Subcutaneous abdominal adipose tissue (tissue), 5 donors: ENCODE measurements at regions not wholly inside any gene's neighbourhood (a gene's known extent, or its start where the extent isn't known, plus 50 kb on each side); places are given as distances from the start of the nearest gene placed in this dataset.

ENCODE experiments used
- H3K27ac ChIP-seq: one replicate; pipeline ENCODE4 v1.7.0; 2013; ENCODE audit warnings: low read depth, mild to moderate bottlenecking, inconsistent platforms, low read length, moderate library complexity
- H3K27me3 ChIP-seq, 5 donors: one replicate each; pipeline ENCODE4 v1.7.0; 2013; ENCODE audit warnings: low read length in 5 of 5, inconsistent platforms in 1 of 5; ENCODE audit not compliant: control insufficient read depth in 5 of 5, insufficient read depth in 4 of 5
- H3K36me3 ChIP-seq, 5 donors: one replicate each; pipeline ENCODE4 v1.7.0; 2013; ENCODE audit warnings: low read length in 5 of 5; ENCODE audit not compliant: control insufficient read depth in 5 of 5, insufficient read depth in 5 of 5
- H3K4me1 ChIP-seq, 5 donors: one replicate each; pipeline ENCODE4 v1.7.0; 2013; ENCODE audit warnings: low read length in 5 of 5, mild to moderate bottlenecking in 3 of 5, moderate library complexity in 1 of 5; ENCODE audit not compliant: control insufficient read depth in 5 of 5, insufficient read depth in 5 of 5
- H3K4me3 ChIP-seq, 5 donors: one replicate each; pipeline ENCODE4 v1.7.0; 2013; ENCODE audit warnings: low read length in 5 of 5, low read depth in 1 of 5
- H3K9ac ChIP-seq, 5 donors: one replicate each; pipeline ENCODE4 v1.7.0; 2013; ENCODE audit warnings: low read length in 5 of 5, mild to moderate bottlenecking in 4 of 5, moderate library complexity in 3 of 5
- H3K9me3 ChIP-seq, 5 donors: one replicate each; pipeline ENCODE4 v1.7.0; 2013; ENCODE audit warnings: low read length in 5 of 5; ENCODE audit not compliant: control insufficient read depth in 5 of 5
- donor health status: healthy.
- donor health status: healthy.
- donor health status: healthy.
- donor health status: healthy.
- donor health status: healthy.

DNA sequence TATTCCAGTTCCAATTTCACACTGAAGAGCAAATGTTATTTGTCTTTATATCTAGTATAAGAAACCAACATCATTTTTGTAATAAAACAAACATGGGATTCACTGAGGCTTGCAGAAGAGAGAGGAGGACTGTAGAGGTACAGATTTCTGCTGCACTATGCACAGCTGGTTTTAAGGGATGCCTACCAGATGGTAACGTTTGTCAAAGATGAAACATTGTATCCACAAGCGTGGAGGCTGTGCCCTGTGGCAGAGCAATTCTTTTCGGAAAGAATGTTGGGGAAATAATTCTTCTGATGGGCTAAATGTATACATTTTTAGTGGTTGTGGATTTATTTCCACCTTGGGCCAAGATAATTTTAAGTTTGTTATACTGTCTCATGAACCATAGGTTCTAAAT is 272.4 kb downstream of the DUSP10 start:
- Histone ChIP-seq H3K4me3 (no peak overlapping the region), H3K36me3 (no peaks in the 10 kb centered on the region), H3K27me3 (peaks cover 0 to 3% (median 0%) of the 10 kb centered on the region in 5 donors), H3K27ac (no peak overlapping the region), H3K9ac (no peak overlapping the region), H3K9me3 (peaks cover 0 to 6% (median 0%) of the 10 kb centered on the region in 5 donors), H3K4me1 (no peaks in the 10 kb centered on the region)

GRCh38 chr1:221470000-221470698 is 271.7 kb downstream of the DUSP10 start:
- H3K36me3 ChIP-seq: no peaks in the 10 kb centered on the region
- peaks cover 0 to 6% (median 0%) of the 10 kb centered on the region in 5 donors for H3K9me3 ChIP-seq
- no peak overlapping the region for H3K4me3 ChIP-seq
- peaks cover 0 to 3% (median 0%) of the 10 kb centered on the region in 5 donors for H3K27me3 ChIP-seq
- H3K4me1 ChIP-seq: no peaks in the 10 kb centered on the region
- no peak overlapping the region for H3K9ac ChIP-seq
- no peak overlapping the region for H3K27ac ChIP-seq

DNA sequence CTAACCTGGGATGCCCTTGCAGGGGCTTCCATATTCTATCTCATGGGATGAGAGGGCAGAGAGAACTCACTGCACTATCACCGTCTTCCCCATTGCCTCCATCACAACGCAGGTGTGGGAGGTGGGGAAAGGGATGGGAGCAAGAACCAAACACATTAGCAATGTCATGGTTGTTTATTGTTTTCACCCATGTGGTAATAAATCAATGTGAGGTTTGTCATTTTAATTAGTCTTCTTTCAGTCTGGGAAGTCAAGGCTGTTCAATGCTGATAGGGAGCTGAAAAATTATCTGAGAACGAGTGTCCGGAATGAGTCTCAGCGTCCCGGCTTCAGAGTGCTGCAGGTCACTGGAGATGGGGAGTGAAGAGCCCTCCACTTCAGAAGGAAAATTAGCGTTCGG is 268.5 kb downstream of the DUSP10 start:
- Histone ChIP-seq H3K4me1 (no peaks in the 10 kb centered on the region), H3K36me3 (no peaks in the 10 kb centered on the region), H3K4me3 (no peak overlapping the region), H3K27me3 (peaks cover 0 to 3% (median 0%) of the 10 kb centered on the region in 5 donors), H3K9me3 (peaks cover 0 to 2% (median 0%) of the 10 kb centered on the region in 5 donors), H3K27ac (no peak overlapping the region), H3K9ac (no peak overlapping the region)

DNA sequence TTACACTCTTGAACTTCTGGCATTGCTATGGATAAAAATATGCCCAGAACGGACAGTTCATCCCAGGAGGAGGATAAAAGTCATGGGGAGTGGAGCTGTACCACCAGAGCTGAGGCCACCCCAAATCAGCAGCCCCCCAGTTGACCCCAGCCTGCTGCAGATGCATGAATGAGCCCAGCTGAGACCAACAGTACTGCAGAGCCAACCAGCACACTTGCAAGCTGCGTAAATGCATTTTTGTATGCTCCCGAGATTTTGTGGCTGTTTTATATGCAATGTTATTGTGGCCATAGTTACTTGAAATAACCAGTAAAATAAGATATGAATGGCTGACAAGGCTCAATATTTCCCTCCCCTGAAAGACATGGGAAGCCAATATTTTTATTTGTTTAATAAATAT is 264.6 kb downstream of the DUSP10 start:
- no peak overlapping the region for H3K9ac ChIP-seq
- no peaks in the 10 kb centered on the region for H3K36me3 ChIP-seq
- no peak overlapping the region for H3K27ac ChIP-seq
- no peak overlapping the region for H3K4me3 ChIP-seq
- no peaks in the 10 kb centered on the region for H3K4me1 ChIP-seq
- H3K9me3 ChIP-seq: no peaks in the 10 kb centered on the region
- H3K27me3 ChIP-seq: no peaks in the 10 kb centered on the region

GRCh38 chr1:221478050-221478949 is 263.6 kb downstream of the DUSP10 start:
- H3K9me3 ChIP-seq: no peaks in the 10 kb centered on the region
- no peak overlapping the region for H3K9ac ChIP-seq
- no peaks in the 10 kb centered on the region for H3K4me1 ChIP-seq
- no peak overlapping the region for H3K27ac ChIP-seq
- no peaks in the 10 kb centered on the region for H3K27me3 ChIP-seq
- no peaks in the 10 kb centered on the region for H3K36me3 ChIP-seq
- no peak overlapping the region for H3K4me3 ChIP-seq

GRCh38 chr1:221487781-221488524 is 253.9 kb downstream of the DUSP10 start:
- Histone ChIP-seq H3K9ac (no peak overlapping the region), H3K27me3 (no peaks in the 10 kb centered on the region), H3K4me3 (no peak overlapping the region), H3K9me3 (no peaks in the 10 kb centered on the region), H3K36me3 (no peaks in the 10 kb centered on the region), H3K27ac (no peak overlapping the region), H3K4me1 (no peaks in the 10 kb centered on the region)

- H3K27me3 ChIP-seq: no peaks in the 10 kb centered on the region
- no peaks in the 10 kb centered on the region for H3K36me3 ChIP-seq
- H3K27ac ChIP-seq: no peak overlapping the region
- H3K9me3 ChIP-seq: no peaks in the 10 kb centered on the region
- no peaks in the 10 kb centered on the region for H3K4me1 ChIP-seq
- no peak overlapping the region for H3K9ac ChIP-seq
- no peak overlapping the region for H3K4me3 ChIP-seq
These were observed 253.3 kb downstream of the DUSP10 start for GRCh38 chr1:221488550-221488949.

DNA sequence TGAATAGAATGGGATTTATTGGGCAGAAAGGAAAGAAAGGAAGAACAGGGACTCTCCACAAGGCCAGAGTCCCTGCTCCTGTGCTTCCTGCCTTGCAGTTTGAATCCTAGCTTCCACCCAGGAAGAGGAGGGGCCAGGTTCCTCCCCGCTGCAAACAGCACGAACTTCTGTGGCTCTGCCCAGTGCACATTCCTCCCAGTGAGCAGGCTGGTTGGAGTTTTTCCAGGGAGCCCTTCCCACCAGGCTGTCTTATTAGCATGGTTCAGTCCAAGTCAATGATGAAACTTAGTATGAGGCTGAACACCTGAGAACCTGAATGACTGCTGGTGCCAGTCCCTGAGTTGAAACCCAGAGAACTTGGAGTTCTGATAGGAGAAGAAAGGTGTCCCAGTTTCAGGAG is 247.2 kb downstream of the DUSP10 start:
- H3K9ac ChIP-seq: no peak overlapping the region

GRCh38 chr1:221497046-221497445 is 244.8 kb downstream of the DUSP10 start:
- Histone ChIP-seq H3K27ac (no peak overlapping the region), H3K27me3 (no peaks in the 10 kb centered on the region), H3K9ac (no peak overlapping the region), H3K36me3 (no peaks in the 10 kb centered on the region), H3K4me3 (no peak overlapping the region), H3K4me1 (peaks cover 0 to 3% (median 0%) of the 10 kb centered on the region in 5 donors), H3K9me3 (no peaks in the 10 kb centered on the region)

More for the DNA sequence above, 247.2 kb downstream of the DUSP10 start:
- Histone ChIP-seq H3K36me3 (no peaks in the 10 kb centered on the region), H3K27me3 (no peaks in the 10 kb centered on the region), H3K4me1 (peaks cover 0 to 3% (median 0%) of the 10 kb centered on the region in 5 donors), H3K27ac (no peak overlapping the region), H3K9me3 (no peaks in the 10 kb centered on the region), H3K4me3 (no peak overlapping the region)
